ENCODE measurements at regions not wholly inside any gene's neighbourhood (a gene's known extent, or its start where the extent isn't known, plus 50 kb on each side); places are given as distances from the start of the nearest gene placed in this dataset.

DNA sequence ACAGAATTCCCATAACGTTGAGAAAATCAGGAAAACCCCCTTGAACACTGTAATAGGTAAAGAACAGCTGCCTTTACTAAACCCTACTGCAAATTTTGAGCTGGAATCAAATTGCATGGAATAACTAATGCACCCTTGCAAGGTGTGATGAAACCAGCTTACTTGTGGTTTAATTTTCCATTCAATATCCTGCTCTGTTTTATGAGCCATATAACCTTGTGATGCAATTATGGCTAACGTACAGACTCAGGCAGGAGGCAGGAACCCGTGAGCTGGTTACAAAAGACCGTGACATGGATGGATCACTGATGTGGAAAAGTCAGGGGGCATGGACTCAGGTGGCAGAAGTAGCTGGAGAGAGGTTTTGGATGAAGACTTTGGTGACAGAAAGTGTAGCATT lies 438.6 kb downstream of the COG6 start:
- H4K91ac ChIP-seq (ENCODE audit: low read depth, low read length), result no peak overlapping the region
- no peaks in the 10 kb centered on the region for H3K79me1 ChIP-seq (ENCODE audit: low read length)
- H3K23ac ChIP-seq (ENCODE audit: low read length), result no peak overlapping the region
- no peak overlapping the region for H3K27ac ChIP-seq (ENCODE audit: low read depth, low read length)
- H3K4me3 ChIP-seq (ENCODE audit: low read depth, low read length), result no peak overlapping the region
- no peak overlapping the region for H4K12ac ChIP-seq (ENCODE audit: low read depth, low read length)
- H2AK5ac ChIP-seq (ENCODE audit: low read length), result no peak overlapping the region
- no peak overlapping the region for H2AFZ ChIP-seq (ENCODE audit: insufficient read depth, low read length, poor library complexity)
- no peak for DNase-seq
- H3K36me3 ChIP-seq (ENCODE audit: control insufficient read depth in 1 of 2, insufficient read depth in 2 of 2, low read length in 2 of 2), result no peaks in the 10 kb centered on the region
- no peak overlapping the region for H4K8ac ChIP-seq (ENCODE audit: low read depth, low read length)
- H3K18ac ChIP-seq (ENCODE audit: low read length), result no peak overlapping the region
- WGBS (ENCODE audit: extremely low coverage, insufficient coverage, insufficient read length), result no CpG with 5 or more reads among the region's 4 CpGs
- H3K79me2 ChIP-seq (ENCODE audit: control insufficient read depth, insufficient read depth, low read length, poor library complexity), result no peaks in the 10 kb centered on the region
- H2BK5ac ChIP-seq (ENCODE audit: low read depth, low read length, poor library complexity), result no peak overlapping the region
- H3K9me3 ChIP-seq (ENCODE audit: insufficient read depth, low read depth, low read length), result peaks cover 2% of the 10 kb centered on the region
- H3K27me3 ChIP-seq (ENCODE audit: insufficient read depth, low read length), result no peaks in the 10 kb centered on the region
- no peak overlapping the region for H2BK12ac ChIP-seq (ENCODE audit: low read length)
- H2BK120ac ChIP-seq (ENCODE audit: insufficient read depth, low read length, poor library complexity), result no peak overlapping the region
- no peak overlapping the region for H3K4me2 ChIP-seq (ENCODE audit: low read length)
- no peak overlapping the region for H3K9ac ChIP-seq (ENCODE audit: low read length)
- no peak overlapping the region for H3K14ac ChIP-seq (ENCODE audit: low read length)
- H3K4me1 ChIP-seq (ENCODE audit: control insufficient read depth in 1 of 2, insufficient read depth in 2 of 2, low read length in 2 of 2), result no peaks in the 10 kb centered on the region
- no peak overlapping the region for H3K4ac ChIP-seq (ENCODE audit: low read depth, low read length)

DNA sequence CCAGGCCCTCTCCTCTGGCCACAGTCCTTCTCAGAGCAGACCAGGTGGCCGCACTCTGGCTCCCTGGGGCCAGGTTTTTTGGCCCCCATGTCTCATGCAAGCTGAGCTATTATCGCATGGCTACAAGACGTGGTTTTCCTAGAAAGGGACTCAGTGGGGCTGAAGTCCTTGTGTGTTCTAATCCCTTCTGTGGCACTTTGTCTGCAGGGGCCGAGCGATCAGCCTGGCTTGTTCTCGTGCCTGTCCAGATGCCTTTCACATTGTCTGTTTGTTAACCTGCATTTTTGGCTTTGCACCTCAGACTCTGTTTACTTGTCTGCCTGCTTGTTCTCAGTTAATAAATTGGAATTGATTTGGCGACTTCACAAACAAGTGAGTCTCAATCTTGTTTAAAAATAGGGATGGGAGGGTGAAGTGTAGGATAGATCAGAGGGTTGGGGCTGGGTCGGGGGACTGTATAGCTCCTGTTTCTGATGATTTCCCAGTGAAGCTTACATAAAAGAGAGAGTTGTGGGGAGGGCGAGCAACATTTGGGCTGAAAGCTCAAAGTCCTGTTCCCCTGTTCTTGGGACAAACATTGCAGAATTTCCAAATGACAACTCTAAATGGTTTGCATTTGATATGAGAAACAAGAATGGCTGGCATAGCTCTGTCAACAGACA lies 440.4 kb downstream of the COG6 start:
- H3K27ac ChIP-seq (ENCODE audit: low read depth, low read length), result no peak overlapping the region
- H3K4me1 ChIP-seq (ENCODE audit: control insufficient read depth in 1 of 2, insufficient read depth in 2 of 2, low read length in 2 of 2), result no peaks in the 10 kb centered on the region
- no peak overlapping the region for H4K91ac ChIP-seq (ENCODE audit: low read depth, low read length)
- H3K79me1 ChIP-seq (ENCODE audit: low read length), result no peaks in the 10 kb centered on the region
- H3K4me2 ChIP-seq (ENCODE audit: low read length), result no peak overlapping the region
- no peak overlapping the region for H3K4ac ChIP-seq (ENCODE audit: low read depth, low read length)
- H3K27me3 ChIP-seq (ENCODE audit: insufficient read depth, low read length), result no peaks in the 10 kb centered on the region
- H2BK12ac ChIP-seq (ENCODE audit: low read length), result no peak overlapping the region
- no peak overlapping the region for H2AK5ac ChIP-seq (ENCODE audit: low read length)
- H3K4me3 ChIP-seq (ENCODE audit: low read depth, low read length), result no peak overlapping the region
- H2BK120ac ChIP-seq (ENCODE audit: insufficient read depth, low read length, poor library complexity), result no peak overlapping the region
- no peak overlapping the region for H3K14ac ChIP-seq (ENCODE audit: low read length)
- H3K9me3 ChIP-seq (ENCODE audit: insufficient read depth, low read depth, low read length), result peaks cover 6% of the 10 kb centered on the region
- no peak overlapping the region for H3K23ac ChIP-seq (ENCODE audit: low read length)
- H3K9ac ChIP-seq (ENCODE audit: low read length), result no peak overlapping the region
- peaks cover 0 to 2% of the 10 kb centered on the region in 2 experiments for H3K36me3 ChIP-seq (ENCODE audit: control insufficient read depth in 1 of 2, insufficient read depth in 2 of 2, low read length in 2 of 2)
- H3K79me2 ChIP-seq (ENCODE audit: control insufficient read depth, insufficient read depth, low read length, poor library complexity), result no peaks in the 10 kb centered on the region
- H4K12ac ChIP-seq (ENCODE audit: low read depth, low read length), result no peak overlapping the region
- no CpG with 5 or more reads among the region's 9 CpGs for WGBS (ENCODE audit: extremely low coverage, insufficient coverage, insufficient read length)
- no peak overlapping the region for H3K18ac ChIP-seq (ENCODE audit: low read length)
- no peak for DNase-seq
- H4K8ac ChIP-seq (ENCODE audit: low read depth, low read length), result no peak overlapping the region
- H2BK5ac ChIP-seq (ENCODE audit: low read depth, low read length, poor library complexity), result no peak overlapping the region
- no peak overlapping the region for H2AFZ ChIP-seq (ENCODE audit: insufficient read depth, low read length, poor library complexity)

DNA sequence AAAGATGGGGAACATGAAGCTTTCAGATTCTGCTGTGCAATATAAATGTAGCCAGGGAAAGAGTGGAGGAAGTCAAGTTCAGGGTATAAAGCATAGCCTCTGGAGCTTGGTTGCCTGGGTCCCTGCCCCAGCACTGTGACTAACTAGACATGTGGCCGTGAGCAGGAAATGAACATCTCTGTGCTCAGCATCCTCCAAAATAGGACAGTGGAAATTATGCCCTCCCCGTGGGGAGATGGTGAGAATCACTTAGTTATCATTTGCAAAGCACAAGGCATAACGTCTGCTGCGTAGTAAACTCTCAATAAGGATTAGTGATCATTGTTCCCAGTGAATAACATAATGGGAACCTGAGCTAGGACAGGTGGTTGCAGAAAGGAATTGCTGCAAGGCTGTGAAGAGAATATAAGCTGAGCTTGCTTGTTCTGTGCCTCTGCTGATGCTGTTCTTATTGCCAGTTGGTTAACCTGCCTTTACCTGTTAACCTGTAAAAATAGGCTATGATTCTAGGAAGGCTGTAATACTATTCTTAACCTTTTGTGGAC lies 441.0 kb downstream of the COG6 start:
- no CpG with 5 or more reads among the region's 4 CpGs for WGBS (ENCODE audit: extremely low coverage, insufficient coverage, insufficient read length)
- H3K14ac ChIP-seq (ENCODE audit: low read length), result no peak overlapping the region
- no peak for DNase-seq

DNA sequence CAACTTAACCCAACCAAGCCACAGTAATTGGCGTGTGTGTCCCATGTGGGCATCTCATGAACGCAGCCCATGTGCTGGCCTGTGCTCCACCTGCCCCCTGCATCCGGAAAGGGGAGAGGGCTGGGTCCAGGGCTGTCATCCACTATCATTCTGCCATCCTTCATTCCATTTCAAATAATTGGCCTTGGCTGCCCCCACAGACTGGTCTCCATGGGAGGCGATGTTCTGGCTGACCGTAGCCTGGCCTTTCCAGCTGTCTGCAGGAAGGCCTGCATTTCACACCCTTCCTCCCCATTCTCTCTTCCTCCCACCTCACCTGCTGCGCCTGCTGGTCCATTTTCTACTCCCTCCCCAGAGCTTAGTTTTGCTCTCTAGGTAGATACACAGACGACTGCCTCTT lies 442.8 kb downstream of the COG6 start:
- Histone ChIP-seq H3K14ac (ENCODE audit: low read length) (no peak overlapping the region), H4K91ac (ENCODE audit: low read depth, low read length) (no peak overlapping the region), H4K12ac (ENCODE audit: low read depth, low read length) (no peak overlapping the region), H2BK120ac (ENCODE audit: insufficient read depth, low read length, poor library complexity) (no peak overlapping the region), H3K36me3 (ENCODE audit: control insufficient read depth in 1 of 2, insufficient read depth in 2 of 2, low read length in 2 of 2) (peaks cover 0 to 2% of the 10 kb centered on the region in 2 experiments), H3K79me1 (ENCODE audit: low read length) (no peaks in the 10 kb centered on the region), H3K4me2 (ENCODE audit: low read length) (no peak overlapping the region), H2BK5ac (ENCODE audit: low read depth, low read length, poor library complexity) (no peak overlapping the region), H3K9me3 (ENCODE audit: insufficient read depth, low read depth, low read length) (peaks cover 6% of the 10 kb centered on the region), H3K27me3 (ENCODE audit: insufficient read depth, low read length) (no peaks in the 10 kb centered on the region), H3K4ac (ENCODE audit: low read depth, low read length) (no peak overlapping the region), H3K18ac (ENCODE audit: low read length) (no peak overlapping the region), H4K8ac (ENCODE audit: low read depth, low read length) (no peak overlapping the region), H3K27ac (ENCODE audit: low read depth, low read length) (no peak overlapping the region), H3K9ac (ENCODE audit: low read length) (no peak overlapping the region), H2BK12ac (ENCODE audit: low read length) (no peak overlapping the region), H3K4me3 (ENCODE audit: low read depth, low read length) (no peak overlapping the region), H3K4me1 (ENCODE audit: control insufficient read depth in 1 of 2, insufficient read depth in 2 of 2, low read length in 2 of 2) (no peaks in the 10 kb centered on the region), H3K23ac (ENCODE audit: low read length) (no peak overlapping the region), H3K79me2 (ENCODE audit: control insufficient read depth, insufficient read depth, low read length, poor library complexity) (no peaks in the 10 kb centered on the region), H2AFZ (ENCODE audit: insufficient read depth, low read length, poor library complexity) (no peak overlapping the region), H2AK5ac (ENCODE audit: low read length) (no peak overlapping the region)
- DNase-seq, result no peak
- no CpG with 5 or more reads among the region's 7 CpGs for WGBS (ENCODE audit: extremely low coverage, insufficient coverage, insufficient read length)

More for the DNA sequence above, 441.0 kb downstream of the COG6 start:
- Histone ChIP-seq H3K27me3 (ENCODE audit: insufficient read depth, low read length) (no peaks in the 10 kb centered on the region), H3K79me2 (ENCODE audit: control insufficient read depth, insufficient read depth, low read length, poor library complexity) (no peaks in the 10 kb centered on the region), H3K27ac (ENCODE audit: low read depth, low read length) (no peak overlapping the region), H2BK5ac (ENCODE audit: low read depth, low read length, poor library complexity) (no peak overlapping the region), H4K91ac (ENCODE audit: low read depth, low read length) (no peak overlapping the region), H2BK12ac (ENCODE audit: low read length) (no peak overlapping the region), H2BK120ac (ENCODE audit: insufficient read depth, low read length, poor library complexity) (no peak overlapping the region), H2AK5ac (ENCODE audit: low read length) (no peak overlapping the region), H3K4me3 (ENCODE audit: low read depth, low read length) (no peak overlapping the region), H3K9ac (ENCODE audit: low read length) (no peak overlapping the region), H3K9me3 (ENCODE audit: insufficient read depth, low read depth, low read length) (peaks cover 6% of the 10 kb centered on the region), H3K4me2 (ENCODE audit: low read length) (no peak overlapping the region), H4K12ac (ENCODE audit: low read depth, low read length) (no peak overlapping the region), H2AFZ (ENCODE audit: insufficient read depth, low read length, poor library complexity) (no peak overlapping the region), H3K79me1 (ENCODE audit: low read length) (no peaks in the 10 kb centered on the region), H3K18ac (ENCODE audit: low read length) (no peak overlapping the region), H4K8ac (ENCODE audit: low read depth, low read length) (no peak overlapping the region), H3K36me3 (ENCODE audit: control insufficient read depth in 1 of 2, insufficient read depth in 2 of 2, low read length in 2 of 2) (peaks cover 0 to 2% of the 10 kb centered on the region in 2 experiments), H3K4ac (ENCODE audit: low read depth, low read length) (no peak overlapping the region), H3K4me1 (ENCODE audit: control insufficient read depth in 1 of 2, insufficient read depth in 2 of 2, low read length in 2 of 2) (no peaks in the 10 kb centered on the region), H3K23ac (ENCODE audit: low read length) (no peak overlapping the region)

All from trophoblast cell (in vitro differentiated cells and primary cell).